H1 (cell line): ENCODE measurements at regions not wholly inside any gene's neighbourhood (a gene's known extent, or its start where the extent isn't known, plus 50 kb on each side); places are given as distances from the start of the nearest gene placed in this dataset.

ENCODE experiments used
- CTCF ChIA-PET: fragments of 300-600 bp; sonication (Branson Sonifier 250); formaldehyde crosslinking; loops from one replicate; lab custom pipeline; 2021; ENCODE audit not compliant: partially characterized antibody; lab: Charles Lee
- POLR2A ChIA-PET: fragments of 300-600 bp; sonication (Branson Sonifier 250); formaldehyde crosslinking; loops from one replicate; lab custom pipeline; 2021; ENCODE audit warnings: inconsistent platforms; ENCODE audit not compliant: partially characterized antibody; lab: Charles Lee
- DNase-seq, 2 experiments: peaks; one replicate each; pipeline versions ENCODE4 v3.0.0 to v3.0.0-alpha.2; 2010 to 2022; ENCODE audit warnings: low spot score in 2 of 2, low read depth in 1 of 2, mixed read lengths in 1 of 2
- FAIRE-seq: peaks from 2 replicates; lab custom pipeline; 2011; peaks lifted over from hg19 to GRCh38; lab: Jason Lieb, UNC
- H2AFZ ChIP-seq: 2 replicates; pipeline ENCODE4 v1.8.1; 2012; ENCODE audit warnings: low read length, inconsistent platforms
- H2AK5ac ChIP-seq: 2 replicates; pipeline ENCODE4 v1.6.1; 2013; ENCODE audit warnings: low read depth, low read length
- H2BK120ac ChIP-seq: replicated peaks from 2 replicates; pipeline ENCODE3; 2013; ENCODE audit warnings: low read depth, low read length, inconsistent platforms
- H2BK12ac ChIP-seq: 2 replicates; pipeline ENCODE4 v1.6.1; 2013; ENCODE audit warnings: low read depth, low read length
- H2BK15ac ChIP-seq: 2 replicates; pipeline ENCODE4 v1.6.1; 2013; ENCODE audit warnings: low read length
- H2BK20ac ChIP-seq: 2 replicates; pipeline ENCODE4 v1.6.1; 2013; ENCODE audit warnings: low read length
- H2BK5ac ChIP-seq: 2 replicates; pipeline ENCODE4 v1.6.1; 2013; ENCODE audit warnings: low read depth, low read length
- H3K14ac ChIP-seq: 2 replicates; pipeline ENCODE4 v1.6.1; 2013; ENCODE audit warnings: inconsistent platforms; ENCODE audit not compliant: insufficient read length
- H3K18ac ChIP-seq: 2 replicates; pipeline ENCODE4 v1.6.1; 2013; ENCODE audit warnings: low read length; ENCODE audit errors: extremely low read depth
- H3K23ac ChIP-seq: 2 replicates; pipeline ENCODE4 v1.6.1; 2013; ENCODE audit warnings: inconsistent platforms; ENCODE audit not compliant: insufficient read length
- H3K23me2 ChIP-seq: 2 replicates; pipeline ENCODE4 v1.6.1; 2013; ENCODE audit warnings: low read depth, low read length
- H3K27ac ChIP-seq: 2 replicates; pipeline ENCODE4 v1.6.1; 2011; ENCODE audit warnings: low read depth, low read length, inconsistent platforms
- H3K27me3 ChIP-seq, 4 experiments: replicated peaks in 1 of 4; 1 replicate in 1 of 4; 2 replicates in 3 of 4; pipeline versions ENCODE4 v1.6.1 to v1.8.1; 2011 to 2013; ENCODE audit warnings: low read length in 3 of 4, mild to moderate bottlenecking in 3 of 4, inconsistent platforms in 2 of 4, mixed read lengths in 2 of 4, moderate library complexity in 1 of 4; ENCODE audit not compliant: control insufficient read depth in 3 of 4, insufficient read depth in 3 of 4; ENCODE audit errors: extremely low read depth in 1 of 4
- H3K36me3 ChIP-seq, 4 experiments: 2 replicates each; pipeline versions ENCODE4 v1.6.1 to v1.8.1; 2011 to 2013; ENCODE audit warnings: mild to moderate bottlenecking in 4 of 4, low read length in 3 of 4, moderate library complexity in 2 of 4, control low read depth in 1 of 4, inconsistent platforms in 1 of 4; ENCODE audit not compliant: insufficient read depth in 4 of 4, control insufficient read depth in 2 of 4
- H3K4ac ChIP-seq: replicated peaks from 2 replicates; pipeline ENCODE3; 2013; ENCODE audit warnings: low read length, low read depth, mixed read lengths, inconsistent platforms; ENCODE audit not compliant: insufficient read length
- H3K4me1 ChIP-seq, 4 experiments: replicated peaks in 1 of 4; 1 replicate in 1 of 4; 2 replicates in 3 of 4; pipeline versions ENCODE4 v1.6.1 to v1.8.1; 2011 to 2013; ENCODE audit warnings: low read length in 3 of 4, inconsistent platforms in 2 of 4, mixed read lengths in 1 of 4; ENCODE audit not compliant: insufficient read depth in 4 of 4, control insufficient read depth in 3 of 4
- H3K4me2 ChIP-seq, 2 experiments: 2 replicates each; pipeline versions ENCODE4 v1.6.1 to v1.8.1; 2011 to 2013; ENCODE audit warnings: low read depth in 2 of 2, low read length in 2 of 2, control low read depth in 1 of 2, inconsistent platforms in 1 of 2, mild to moderate bottlenecking in 1 of 2; ENCODE audit not compliant: insufficient read depth in 1 of 2
- H3K4me3 ChIP-seq, 4 experiments: fragments of 200-600, 300-600 bp in 1 of 4; sonication (generic), shearing (Covaris generic), sonication (Bioruptor Twin) in 1 of 4; 2 replicates each; pipeline versions ENCODE4 v1.5.1 to v1.8.1; 2011 to 2016; ENCODE audit warnings: low read length in 4 of 4, low read depth in 3 of 4, control low read depth in 2 of 4, inconsistent platforms in 2 of 4, mild to moderate bottlenecking in 2 of 4, mixed read lengths in 1 of 4, moderate library complexity in 1 of 4; ENCODE audit not compliant: insufficient read depth in 2 of 4; ENCODE audit errors: extremely low read depth in 1 of 4
- H3K56ac ChIP-seq: replicated peaks from 2 replicates; pipeline ENCODE3; 2013; ENCODE audit warnings: low read depth, mild to moderate bottlenecking, mixed read lengths, low read length, inconsistent platforms; ENCODE audit not compliant: insufficient read length
- H3K79me1 ChIP-seq: 2 replicates; pipeline ENCODE4 v1.6.1; 2013; ENCODE audit warnings: low read depth, low read length, control low read depth
- H3K79me2 ChIP-seq, 2 experiments: 2 replicates each; pipeline versions ENCODE4 v1.6.1 to v1.8.1; 2012 to 2013; ENCODE audit warnings: low read length in 2 of 2, mild to moderate bottlenecking in 2 of 2, inconsistent platforms in 1 of 2; ENCODE audit not compliant: insufficient read depth in 2 of 2, control insufficient read depth in 1 of 2
- H3K9ac ChIP-seq, 4 experiments: replicated peaks in 1 of 4; 1 replicate in 1 of 4; 2 replicates in 3 of 4; pipeline versions ENCODE4 v1.6.1 to v1.8.1; 2011 to 2013; ENCODE audit warnings: low read depth in 3 of 4, low read length in 3 of 4, control low read depth in 2 of 4, mild to moderate bottlenecking in 2 of 4, moderate library complexity in 2 of 4, inconsistent platforms in 1 of 4; ENCODE audit errors: extremely low read depth in 1 of 4
- H3K9me3 ChIP-seq, 2 experiments: 2 replicates each; pipeline versions ENCODE4 v1.6.1 to v1.8.1; 2012 to 2013; ENCODE audit warnings: mild to moderate bottlenecking in 2 of 2, moderate library complexity in 2 of 2, control low read depth in 1 of 2, inconsistent platforms in 1 of 2, low read depth in 1 of 2, low read length in 1 of 2, mixed read lengths in 1 of 2; ENCODE audit not compliant: insufficient read depth in 2 of 2
- H4K20me1 ChIP-seq, 2 experiments: replicated peaks in 1 of 2; 2 replicates each; pipeline versions ENCODE3 to v1.8.1; 2011 to 2013; ENCODE audit warnings: inconsistent platforms in 2 of 2, low read length in 2 of 2, mild to moderate bottlenecking in 1 of 2; ENCODE audit not compliant: insufficient read depth in 2 of 2, control insufficient read depth in 1 of 2
- H4K5ac ChIP-seq: 2 replicates; pipeline ENCODE4 v1.6.1; 2013; ENCODE audit warnings: low read length, low read depth, mixed read lengths, inconsistent platforms; ENCODE audit not compliant: insufficient read length
- H4K8ac ChIP-seq: 2 replicates; pipeline ENCODE4 v1.8.0; 2013; ENCODE audit warnings: mild to moderate bottlenecking, moderate library complexity, low read length, inconsistent platforms; ENCODE audit not compliant: insufficient read depth; ENCODE audit errors: extremely low read depth
- H4K91ac ChIP-seq: replicated peaks from 2 replicates; pipeline ENCODE3; 2013; ENCODE audit warnings: low read length, mixed read lengths, inconsistent platforms; ENCODE audit not compliant: insufficient read length
- EP300 ChIP-seq, 2 experiments: IDR thresholded peaks; 1 replicate in 1 of 2; 2 replicates in 1 of 2; pipeline ENCODE4 v1.6.1; 2011 to 2012; ENCODE audit warnings: low read depth in 2 of 2, low read length in 2 of 2, mild to moderate bottlenecking in 2 of 2, borderline replicate concordance in 1 of 2, inconsistent platforms in 1 of 2, moderate library complexity in 1 of 2
- NANOG ChIP-seq: IDR thresholded peaks from 2 replicates; pipeline ENCODE4 v1.6.1; 2011; ENCODE audit warnings: low read length, low read depth, mild to moderate bottlenecking, inconsistent platforms; ENCODE audit not compliant: insufficient read depth, poor library complexity, severe bottlenecking
- PHF8 ChIP-seq: fragments of 200-600 bp; sonication (generic); conservative IDR thresholded peaks from 2 replicates; pipeline ENCODE4 v1.7.1; 2012; ENCODE audit warnings: low read depth, mild to moderate bottlenecking, inconsistent platforms, low read length, moderate library complexity
- POLR2A ChIP-seq, 2 experiments: IDR thresholded peaks; 1 replicate in 1 of 2; 2 replicates in 1 of 2; pipeline ENCODE4 v1.6.1; 2011; ENCODE audit warnings: low read depth in 2 of 2, low read length in 2 of 2, mild to moderate bottlenecking in 2 of 2; ENCODE audit errors: control extremely low read depth in 1 of 2
- POU5F1 ChIP-seq: IDR thresholded peaks from 2 replicates; pipeline ENCODE4 v1.6.1; 2011; ENCODE audit warnings: low read depth, mild to moderate bottlenecking, low read length, moderate library complexity
- WGBS, 2 experiments: shearing (Covaris generic) in 1 of 2; methylation state at CpG; one replicate each; pipeline versions ENCODE4 v1.1.6 to v1.1.7; 2013 to 2015; ENCODE audit warnings: low lambda C conversion rate in 2 of 2, mixed read lengths in 2 of 2, inconsistent platforms in 1 of 2, low coverage in 1 of 2, missing lambda C conversion rate in 1 of 2; ENCODE audit not compliant: insufficient replicate concordance in 2 of 2, insufficient coverage in 1 of 2, insufficient read length in 1 of 2; ENCODE audit errors: extremely low coverage in 1 of 2, missing lambda C conversion rate in 1 of 2; 5-methylcytosine and 5-hydroxymethylcytosine counted together

GRCh38 chr7:24133691-24134090 is 150.3 kb upstream of the NPY start:
- Histone ChIP-seq H3K9me3 (no peaks in the 10 kb centered on the region), H2BK12ac (no peak overlapping the region), H3K18ac (no peak overlapping the region), H3K27me3 (no peaks in the 10 kb centered on the region), H3K4me3 (no peak overlapping the region), H4K5ac (no peak overlapping the region), H3K4me1 (no peaks in the 10 kb centered on the region), H4K8ac (no peak overlapping the region), H3K27ac (no peak overlapping the region), H3K23me2 (no peaks in the 10 kb centered on the region), H2BK20ac (no peak overlapping the region), H4K20me1 (no peaks in the 10 kb centered on the region), H3K4me2 (no peak overlapping the region), H3K56ac (no peak overlapping the region), H3K14ac (no peak overlapping the region), H3K23ac (no peak overlapping the region), H2BK15ac (no peak overlapping the region), H3K4ac (no peak overlapping the region), H3K79me1 (no peaks in the 10 kb centered on the region), H3K36me3 (no peaks in the 10 kb centered on the region), H2BK5ac (no peak overlapping the region), H2AK5ac (no peak overlapping the region), H2AFZ (no peak overlapping the region), H3K9ac (no peak overlapping the region), H4K91ac (no peak overlapping the region), H3K79me2 (no peaks in the 10 kb centered on the region), H2BK120ac (no peak overlapping the region)
- ChIA-PET POLR2A (no interaction called here), CTCF (interaction anchor here (1.7 kb wide), 1 partner anchor 271 kb away, joined by 5 read pairs; no protein-coding TSS in a partner anchor)
- no peak for DNase-seq
- no peak for FAIRE-seq
- WGBS, 2 experiments = 86% methylated on average over 4 of the region's 4 CpGs; no CpG with 5 or more reads in 1 of the 2 experiments
- TF ChIP-seq POLR2A (IDR thresholded peaks at IDR 0.05; ENCODE audit: control extremely low read depth in 1 of 2, low read depth in 2 of 2, low read length in 2 of 2) (no peak), PHF8 (no peak), NANOG (no peak), EP300 (IDR thresholded peaks at IDR 0.05; ENCODE audit: borderline replicate concordance in 1 of 2, low read depth in 2 of 2, low read length in 2 of 2) (no peak), POU5F1 (no peak)
